ENCODE measurements at regions not wholly inside any gene's neighbourhood (a gene's known extent, or its start where the extent isn't known, plus 50 kb on each side); places are given as distances from the start of the nearest gene placed in this dataset.

GRCh38 chr9:12069366-12069765 lies 623.8 kb upstream of the TYRP1 start:
- TF ChIP-seq POLR2A (IDR thresholded peaks at IDR 0.05; ENCODE audit: low read length), result no peak
- no peak for TF ChIP-seq GATA1 (IDR thresholded peaks at IDR 0.05; ENCODE audit: low read depth, low read length)
- DNase-seq, result no peak

- no peak for TF ChIP-seq POLR2A (IDR thresholded peaks at IDR 0.05; ENCODE audit: low read length)
- no peak for TF ChIP-seq GATA1 (IDR thresholded peaks at IDR 0.05; ENCODE audit: low read depth, low read length)
- no peak for DNase-seq
These were observed 607.8 kb upstream of the TYRP1 start for GRCh38 chr9:12085399-12085798.

GRCh38 chr9:12091865-12092527 lies 601.2 kb upstream of the TYRP1 start:
- TF ChIP-seq POLR2A (IDR thresholded peaks at IDR 0.05; ENCODE audit: low read length) (no peak), GATA1 (IDR thresholded peaks at IDR 0.05; ENCODE audit: low read depth, low read length) (no peak)
- no peak for DNase-seq

- TF ChIP-seq GATA1 (IDR thresholded peaks at IDR 0.05; ENCODE audit: low read depth, low read length), result no peak
- TF ChIP-seq POLR2A (IDR thresholded peaks at IDR 0.05; ENCODE audit: low read length), result no peak
- no peak for DNase-seq
These were observed 599.1 kb upstream of the TYRP1 start for GRCh38 chr9:12094046-12094445.

- TF ChIP-seq GATA1 (IDR thresholded peaks at IDR 0.05; ENCODE audit: low read depth, low read length) (no peak), POLR2A (IDR thresholded peaks at IDR 0.05; ENCODE audit: low read length) (no peak)
- peak; percentile 5 to 61 for DNase-seq
These were observed 597.3 kb upstream of the TYRP1 start for GRCh38 chr9:12095931-12096330.

- no peak for DNase-seq
- TF ChIP-seq GATA1 (IDR thresholded peaks at IDR 0.05; ENCODE audit: low read depth, low read length) (no peak), POLR2A (IDR thresholded peaks at IDR 0.05; ENCODE audit: low read length) (no peak)
These were observed 559.8 kb upstream of the TYRP1 start for GRCh38 chr9:12133416-12133815.

GRCh38 chr9:12141422-12141821 lies 551.8 kb upstream of the TYRP1 start:
- no peak for TF ChIP-seq POLR2A (IDR thresholded peaks at IDR 0.05; ENCODE audit: low read length)
- no peak for TF ChIP-seq GATA1 (IDR thresholded peaks at IDR 0.05; ENCODE audit: low read depth, low read length)
- no peak for DNase-seq

GRCh38 chr9:12155401-12156134 lies 537.6 kb upstream of the TYRP1 start:
- DNase-seq, result no peak
- TF ChIP-seq POLR2A (IDR thresholded peaks at IDR 0.05; ENCODE audit: low read length) (no peak), GATA1 (IDR thresholded peaks at IDR 0.05; ENCODE audit: low read depth, low read length) (no peak)

- TF ChIP-seq POLR2A (IDR thresholded peaks at IDR 0.05; ENCODE audit: low read length), result no peak
- no peak for TF ChIP-seq GATA1 (IDR thresholded peaks at IDR 0.05; ENCODE audit: low read depth, low read length)
- DNase-seq, result no peak
These were observed 530.9 kb upstream of the TYRP1 start for GRCh38 chr9:12162181-12162815.

- no peak for DNase-seq
- TF ChIP-seq GATA1 (IDR thresholded peaks at IDR 0.05; ENCODE audit: low read depth, low read length), result no peak
- no peak for TF ChIP-seq POLR2A (IDR thresholded peaks at IDR 0.05; ENCODE audit: low read length)
These were observed 529.3 kb upstream of the TYRP1 start for GRCh38 chr9:12163723-12164458.

GRCh38 chr9:12166518-12166917 lies 526.7 kb upstream of the TYRP1 start:
- DNase-seq, result no peak
- TF ChIP-seq POLR2A (IDR thresholded peaks at IDR 0.05; ENCODE audit: low read length) (no peak), GATA1 (IDR thresholded peaks at IDR 0.05; ENCODE audit: low read depth, low read length) (no peak)

GRCh38 chr9:12170456-12170855 lies 522.7 kb upstream of the TYRP1 start:
- no peak for DNase-seq
- TF ChIP-seq POLR2A (IDR thresholded peaks at IDR 0.05; ENCODE audit: low read length), result no peak
- no peak for TF ChIP-seq GATA1 (IDR thresholded peaks at IDR 0.05; ENCODE audit: low read depth, low read length)

GRCh38 chr9:12178634-12179033 lies 514.6 kb upstream of the TYRP1 start:
- TF ChIP-seq GATA1 (IDR thresholded peaks at IDR 0.05; ENCODE audit: low read depth, low read length), result no peak
- TF ChIP-seq POLR2A (IDR thresholded peaks at IDR 0.05; ENCODE audit: low read length), result no peak
- no peak for DNase-seq

- TF ChIP-seq POLR2A (IDR thresholded peaks at IDR 0.05; ENCODE audit: low read length) (no peak), GATA1 (IDR thresholded peaks at IDR 0.05; ENCODE audit: low read depth, low read length) (no peak)
These were observed 510.4 kb upstream of the TYRP1 start for GRCh38 chr9:12182806-12183205.

More at GRCh38 chr9:12182806-12183205, 510.4 kb upstream of the TYRP1 start:
- no peak for DNase-seq
